CD14-positive monocyte (primary cell): ENCODE measurements at regions not wholly inside any gene's neighbourhood (a gene's known extent, or its start where the extent isn't known, plus 50 kb on each side); places are given as distances from the start of the nearest gene placed in this dataset.

Experiments
- DNase-seq, 3 donors: peaks; one replicate each; pipeline ENCODE4 v3.0.0-alpha.2; 2011 to 2022
- H2AFZ ChIP-seq: 2 replicates; pipeline ENCODE4 v1.6.0; 2012; ENCODE audit warnings: mild to moderate bottlenecking, low read depth, low read length, inconsistent platforms; ENCODE audit not compliant: insufficient read depth, poor library complexity, severe bottlenecking
- H3K27ac ChIP-seq, 2 donors: 1 replicate in 1 of 2; 2 replicates in 1 of 2; pipeline ENCODE4 v1.5.1; 2012 to 2013; ENCODE audit warnings: low read length in 2 of 2, control low read depth in 1 of 2, inconsistent platforms in 1 of 2, low read depth in 1 of 2, mild to moderate bottlenecking in 1 of 2
- H3K27me3 ChIP-seq, 2 donors: one replicate each; pipeline versions ENCODE4 v1.6.0 to v1.6.1; 2011 to 2013; ENCODE audit warnings: low read length in 2 of 2; ENCODE audit not compliant: control insufficient read depth in 2 of 2, insufficient read depth in 2 of 2
- H3K36me3 ChIP-seq, 2 donors: replicated peaks in 1 of 2; 1 replicate in 1 of 2; 2 replicates in 1 of 2; pipeline versions ENCODE4 v1.5.1 to v1.6.1; 2012 to 2013; ENCODE audit warnings: low read length in 2 of 2, control low read depth in 1 of 2, inconsistent platforms in 1 of 2, mild to moderate bottlenecking in 1 of 2; ENCODE audit not compliant: insufficient read depth in 2 of 2, control insufficient read depth in 1 of 2
- H3K4me1 ChIP-seq, 2 donors: 1 replicate in 1 of 2; 2 replicates in 1 of 2; pipeline versions ENCODE4 v1.5.1 to v1.6.1; 2012 to 2013; ENCODE audit warnings: low read length in 2 of 2, control low read depth in 1 of 2, inconsistent platforms in 1 of 2, mild to moderate bottlenecking in 1 of 2, moderate library complexity in 1 of 2; ENCODE audit not compliant: insufficient read depth in 2 of 2, control insufficient read depth in 1 of 2
- H3K4me2 ChIP-seq: replicated peaks from 2 replicates; pipeline ENCODE3; 2012; ENCODE audit warnings: low read length, moderate library complexity, mild to moderate bottlenecking; ENCODE audit not compliant: poor library complexity, severe bottlenecking; ENCODE audit errors: extremely low read depth
- H3K4me3 ChIP-seq, 3 experiments: fragments of 200-600 bp in 1 of 3; sonication (generic) in 1 of 3; replicated peaks in 1 of 3; 1 replicate in 2 of 3; 2 replicates in 1 of 3; pipeline ENCODE4 v1.5.1; 2011 to 2013; ENCODE audit warnings: low read length in 3 of 3, mild to moderate bottlenecking in 3 of 3, control low read depth in 2 of 3, low read depth in 2 of 3, inconsistent platforms in 1 of 3, moderate library complexity in 1 of 3
- H3K79me2 ChIP-seq: 2 replicates; pipeline ENCODE4 v1.6.0; 2012; ENCODE audit warnings: mild to moderate bottlenecking, control low read depth, inconsistent platforms, low read length, moderate library complexity; ENCODE audit not compliant: insufficient read depth
- H3K9ac ChIP-seq: 2 replicates; pipeline ENCODE4 v1.6.0; 2017; ENCODE audit warnings: low read length, mild to moderate bottlenecking; ENCODE audit not compliant: insufficient read depth, poor library complexity, severe bottlenecking
- H3K9me3 ChIP-seq, 2 donors: replicated peaks in 1 of 2; 1 replicate in 1 of 2; 2 replicates in 1 of 2; pipeline versions ENCODE4 v1.5.1 to v1.6.1; 2012 to 2013; ENCODE audit warnings: low read length in 2 of 2, control low read depth in 1 of 2; ENCODE audit not compliant: control insufficient read depth in 1 of 2, insufficient read depth in 1 of 2
- H4K20me1 ChIP-seq: 2 replicates; pipeline ENCODE4 v1.6.0; 2012; ENCODE audit warnings: mild to moderate bottlenecking, low read length, control low read depth, moderate library complexity; ENCODE audit not compliant: insufficient read depth
- H3K27ac Mint-ChIP-seq, 7 donors: one replicate each; pipeline ENCODE4 v1.8.0; 2020; ENCODE audit warnings: mild to moderate bottlenecking in 7 of 7, mixed read lengths in 7 of 7, moderate library complexity in 6 of 7, inconsistent platforms in 2 of 7
- H3K27me3 Mint-ChIP-seq, 3 donors: one replicate each; pipeline ENCODE4 v1.8.0; 2021 to 2022; ENCODE audit warnings: low read depth in 3 of 3, mild to moderate bottlenecking in 3 of 3, mixed read lengths in 3 of 3, moderate library complexity in 3 of 3, inconsistent platforms in 1 of 3
- H3K36me3 Mint-ChIP-seq, 2 donors: one replicate each; pipeline ENCODE4 v1.8.0; 2020; ENCODE audit warnings: mixed read lengths in 2 of 2, inconsistent platforms in 1 of 2, mild to moderate bottlenecking in 1 of 2
- H3K4me1 Mint-ChIP-seq: one replicate; pipeline ENCODE4 v1.8.0; 2020; ENCODE audit warnings: mild to moderate bottlenecking, mixed read lengths
- H3K4me3 Mint-ChIP-seq, 2 donors: one replicate each; pipeline ENCODE4 v1.8.0; 2020; ENCODE audit warnings: mild to moderate bottlenecking in 2 of 2, mixed read lengths in 2 of 2, moderate library complexity in 1 of 2
- H3K9me3 Mint-ChIP-seq, 7 donors: one replicate each; pipeline ENCODE4 v1.8.0; 2020 to 2022; ENCODE audit warnings: mixed read lengths in 7 of 7, mild to moderate bottlenecking in 6 of 7, moderate library complexity in 6 of 7, inconsistent platforms in 2 of 7
- WGBS: methylation state at CpG from one replicate; pipeline ENCODE4 v1.1.5; 2013; ENCODE audit warnings: missing lambda C conversion rate; ENCODE audit not compliant: insufficient coverage; 5-methylcytosine and 5-hydroxymethylcytosine counted together
- intact Hi-C, 2 donors: fragments of 100-400 bp; cut with micrococcal nuclease; formaldehyde crosslinking; loops; one replicate each; pipeline versions ENCODE4 v1.15.0 to v1.15.1; 2023
- TF ChIP-seq, protein P1 (sequence below): fragments of 200-600 bp; IDR thresholded peaks from one replicate; pipeline ENCODE4 v1.8.0; 2022; ENCODE audit warnings: antibody characterized with exemption, mild to moderate bottlenecking

GRCh38 chr9:113661074-113661473 is 197.5 kb downstream of the RGS3 start:
- Mint-ChIP-seq H3K36me3 (no peaks in the 10 kb centered on the region), H3K4me1 (peaks cover 9% of the 10 kb centered on the region), H3K9me3 (peaks cover 0 to 1% (median 0%) of the 10 kb centered on the region in 7 donors), H3K4me3 (no peak overlapping the region), H3K27me3 (peaks cover 2 to 11% (median 7%) of the 10 kb centered on the region in 3 donors), H3K27ac (no peak overlapping the region)
- no peak overlapping the region for H3K27ac ChIP-seq
- peaks cover 5 to 7% of the 10 kb centered on the region in 2 donors for H3K4me1 ChIP-seq
- no peaks in the 10 kb centered on the region for H3K9me3 ChIP-seq
- no peak overlapping the region for H3K4me2 ChIP-seq
- no peak for DNase-seq
- WGBS, result 100% methylated on average over 2 of the region's 7 CpGs
- no peaks in the 10 kb centered on the region for H3K27me3 ChIP-seq
- no peak overlapping the region for H2AFZ ChIP-seq
- H3K36me3 ChIP-seq, result no peaks in the 10 kb centered on the region
- no peaks in the 10 kb centered on the region for H4K20me1 ChIP-seq
- H3K4me3 ChIP-seq, result no peak overlapping the region
- H3K79me2 ChIP-seq, result no peaks in the 10 kb centered on the region
- TF ChIP-seq, protein P1, sequence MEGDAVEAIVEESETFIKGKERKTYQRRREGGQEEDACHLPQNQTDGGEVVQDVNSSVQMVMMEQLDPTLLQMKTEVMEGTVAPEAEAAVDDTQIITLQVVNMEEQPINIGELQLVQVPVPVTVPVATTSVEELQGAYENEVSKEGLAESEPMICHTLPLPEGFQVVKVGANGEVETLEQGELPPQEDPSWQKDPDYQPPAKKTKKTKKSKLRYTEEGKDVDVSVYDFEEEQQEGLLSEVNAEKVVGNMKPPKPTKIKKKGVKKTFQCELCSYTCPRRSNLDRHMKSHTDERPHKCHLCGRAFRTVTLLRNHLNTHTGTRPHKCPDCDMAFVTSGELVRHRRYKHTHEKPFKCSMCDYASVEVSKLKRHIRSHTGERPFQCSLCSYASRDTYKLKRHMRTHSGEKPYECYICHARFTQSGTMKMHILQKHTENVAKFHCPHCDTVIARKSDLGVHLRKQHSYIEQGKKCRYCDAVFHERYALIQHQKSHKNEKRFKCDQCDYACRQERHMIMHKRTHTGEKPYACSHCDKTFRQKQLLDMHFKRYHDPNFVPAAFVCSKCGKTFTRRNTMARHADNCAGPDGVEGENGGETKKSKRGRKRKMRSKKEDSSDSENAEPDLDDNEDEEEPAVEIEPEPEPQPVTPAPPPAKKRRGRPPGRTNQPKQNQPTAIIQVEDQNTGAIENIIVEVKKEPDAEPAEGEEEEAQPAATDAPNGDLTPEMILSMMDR, result no peak
- no peak overlapping the region for H3K9ac ChIP-seq
- intact Hi-C loops, result no loop called here

DNA sequence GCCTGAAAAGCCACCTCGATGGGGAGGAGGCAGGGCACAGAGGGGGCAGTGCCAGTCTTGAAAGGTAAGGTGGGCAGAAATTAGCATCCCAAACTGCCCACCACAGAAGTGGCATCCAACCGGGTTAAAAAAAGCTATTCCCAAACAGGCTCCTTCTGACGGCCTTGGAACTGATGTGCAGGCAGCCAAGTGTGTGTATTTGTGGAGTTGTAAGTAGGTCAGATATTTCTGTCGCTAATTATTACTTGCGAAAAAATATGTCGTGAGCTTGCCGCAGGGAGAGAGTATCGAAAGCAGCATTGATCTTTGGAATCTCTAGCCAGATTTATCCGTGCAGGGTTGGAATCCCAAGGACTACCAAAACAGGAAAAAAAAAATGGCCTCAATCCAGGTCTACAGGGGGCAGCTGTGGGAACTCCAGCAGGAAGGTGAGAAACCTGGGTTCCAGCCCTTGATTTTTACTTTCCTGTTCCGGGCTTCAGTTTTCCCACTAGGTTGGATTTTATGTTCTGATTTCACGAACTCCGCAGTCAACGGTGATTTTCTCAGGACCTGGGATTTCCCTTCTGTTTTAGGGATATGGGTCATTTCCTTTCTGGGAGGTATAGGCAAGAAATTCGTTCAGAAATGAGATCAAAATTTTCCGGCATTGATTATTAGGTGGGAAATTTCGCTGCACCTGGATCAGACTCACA is 200.8 kb downstream of the RGS3 start:
- Histone ChIP-seq H3K4me1 (no peaks in the 10 kb centered on the region), H3K4me3 (no peak overlapping the region), H3K9ac (no peak overlapping the region), H4K20me1 (no peaks in the 10 kb centered on the region), H3K27ac (no peak overlapping the region), H3K9me3 (no peaks in the 10 kb centered on the region), H2AFZ (no peak overlapping the region), H3K4me2 (no peak overlapping the region), H3K36me3 (no peaks in the 10 kb centered on the region), H3K79me2 (no peaks in the 10 kb centered on the region), H3K27me3 (no peaks in the 10 kb centered on the region)
- Mint-ChIP-seq H3K9me3 (peaks cover 0 to 1% (median 0%) of the 10 kb centered on the region in 7 donors), H3K27me3 (peaks cover 3 to 11% (median 7%) of the 10 kb centered on the region in 3 donors), H3K27ac (no peak overlapping the region), H3K4me1 (peaks cover 3% of the 10 kb centered on the region), H3K36me3 (no peaks in the 10 kb centered on the region), H3K4me3 (no peak overlapping the region)
- DNase-seq, result no peak
- intact Hi-C loops, result no loop called here
- WGBS, result 100% methylated on average over 3 of the region's 16 CpGs
- TF ChIP-seq, protein P1, result no peak
